ENCODE measurements at regions not wholly inside any gene's neighbourhood (a gene's known extent, or its start where the extent isn't known, plus 50 kb on each side); places are given as distances from the start of the nearest gene placed in this dataset.

DNA sequence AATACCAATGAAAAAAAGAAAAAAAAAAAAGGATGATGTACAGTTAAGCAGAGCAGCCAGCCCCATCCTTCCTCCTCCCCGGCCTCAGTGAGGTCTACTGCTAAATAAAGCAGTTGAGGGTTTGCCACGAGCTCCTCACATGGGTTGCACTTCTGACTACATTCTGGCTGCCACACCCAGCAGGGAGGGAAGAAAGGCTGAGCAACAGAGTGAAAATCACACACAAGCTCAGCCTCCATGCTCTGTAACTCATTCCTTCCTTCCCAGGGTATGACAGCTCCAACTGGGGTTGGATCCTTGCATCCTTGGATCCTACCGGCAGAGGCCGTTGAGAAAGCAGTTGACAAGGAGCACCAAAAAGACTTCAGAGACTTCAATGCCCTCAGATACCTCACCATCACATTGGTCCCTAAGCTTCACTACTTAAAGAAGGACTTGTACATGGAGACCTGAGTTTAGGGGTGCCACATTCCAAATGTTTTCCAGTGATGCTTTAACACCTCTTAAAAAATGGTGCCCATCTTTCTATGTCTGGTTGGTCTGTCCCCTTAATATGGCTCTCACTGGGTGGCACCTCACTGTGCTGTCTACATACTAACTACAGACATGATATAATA is 52.9 kb upstream of the PIK3CG start:
- H2BK5ac ChIP-seq (ENCODE audit: insufficient read length, low read length): no peak overlapping the region
- no peaks in the 10 kb centered on the region for H3K79me1 ChIP-seq (ENCODE audit: insufficient read depth, low read depth, low read length, poor library complexity, severe bottlenecking)
- no peak for DNase-seq
- H3K9ac ChIP-seq (ENCODE audit: extremely low read depth, insufficient read length, low read length): no peak overlapping the region
- H2BK15ac ChIP-seq (ENCODE audit: low read depth, low read length): no peak overlapping the region
- no peak overlapping the region for H4K91ac ChIP-seq (ENCODE audit: insufficient read length, low read depth, low read length)
- H3K36me3 Mint-ChIP-seq (ENCODE audit: insufficient read depth in 1 of 3, low read depth in 3 of 3): peaks cover 0 to 6% (median 0%) of the 10 kb centered on the region in 3 experiments; a peak in 3 of 7 replicates
- no peaks in the 10 kb centered on the region for H3K79me2 ChIP-seq (ENCODE audit: insufficient read depth, low read length)
- WGBS (ENCODE audit: extremely low coverage, insufficient read length, low lambda C conversion rate): no CpG with 5 or more reads among the region's 4 CpGs
- no peak overlapping the region for H3K56ac ChIP-seq (ENCODE audit: insufficient read length, low read depth, low read length)
- TF ChIP-seq, protein P1, sequence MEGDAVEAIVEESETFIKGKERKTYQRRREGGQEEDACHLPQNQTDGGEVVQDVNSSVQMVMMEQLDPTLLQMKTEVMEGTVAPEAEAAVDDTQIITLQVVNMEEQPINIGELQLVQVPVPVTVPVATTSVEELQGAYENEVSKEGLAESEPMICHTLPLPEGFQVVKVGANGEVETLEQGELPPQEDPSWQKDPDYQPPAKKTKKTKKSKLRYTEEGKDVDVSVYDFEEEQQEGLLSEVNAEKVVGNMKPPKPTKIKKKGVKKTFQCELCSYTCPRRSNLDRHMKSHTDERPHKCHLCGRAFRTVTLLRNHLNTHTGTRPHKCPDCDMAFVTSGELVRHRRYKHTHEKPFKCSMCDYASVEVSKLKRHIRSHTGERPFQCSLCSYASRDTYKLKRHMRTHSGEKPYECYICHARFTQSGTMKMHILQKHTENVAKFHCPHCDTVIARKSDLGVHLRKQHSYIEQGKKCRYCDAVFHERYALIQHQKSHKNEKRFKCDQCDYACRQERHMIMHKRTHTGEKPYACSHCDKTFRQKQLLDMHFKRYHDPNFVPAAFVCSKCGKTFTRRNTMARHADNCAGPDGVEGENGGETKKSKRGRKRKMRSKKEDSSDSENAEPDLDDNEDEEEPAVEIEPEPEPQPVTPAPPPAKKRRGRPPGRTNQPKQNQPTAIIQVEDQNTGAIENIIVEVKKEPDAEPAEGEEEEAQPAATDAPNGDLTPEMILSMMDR (conservative IDR thresholded peaks at IDR 0.05): no peak
- no peak overlapping the region for H2AFZ ChIP-seq (ENCODE audit: low read length)
- no peaks in the 10 kb centered on the region for H4K20me1 ChIP-seq (ENCODE audit: control insufficient read depth, insufficient read depth, insufficient read length)
- H3K23me2 ChIP-seq (ENCODE audit: insufficient read length, low read depth, low read length, poor library complexity, severe bottlenecking): no peaks in the 10 kb centered on the region
- no peak overlapping the region for H3K4ac ChIP-seq (ENCODE audit: low read depth, low read length)
- H3K4me3 Mint-ChIP-seq: no peak overlapping the region
- H4K8ac ChIP-seq (replicated peaks; ENCODE audit: insufficient read length, low read depth, low read length): no peak overlapping the region
- H2BK12ac ChIP-seq (ENCODE audit: insufficient read length, low read depth, low read length): no peak overlapping the region
- no peaks in the 10 kb centered on the region for H3K27me3 ChIP-seq (ENCODE audit: insufficient read depth, low read length)
- no peak overlapping the region for H3K27ac ChIP-seq (ENCODE audit: insufficient read length, low read depth, low read length)
- H4K5ac ChIP-seq (ENCODE audit: insufficient read length, low read depth, low read length): no peak overlapping the region
- H2AK5ac ChIP-seq (ENCODE audit: insufficient read length, low read length): no peak overlapping the region
- no peak overlapping the region for H3K4me2 ChIP-seq (ENCODE audit: insufficient read depth, insufficient read length, low read length)
- peaks cover 13 to 18% of the 10 kb centered on the region in 2 experiments for H3K4me1 Mint-ChIP-seq
- H3K18ac ChIP-seq (ENCODE audit: insufficient read length, low read depth, low read length): no peak overlapping the region
- no peaks in the 10 kb centered on the region for H3K9me3 ChIP-seq (ENCODE audit: control insufficient read depth, low read depth, low read length)
- peaks cover 3% of the 10 kb centered on the region; the same call in 1 of the 2 replicates for H3K4me1 ChIP-seq (ENCODE audit: insufficient read depth, low read length)
- no peak overlapping the region for H3K14ac ChIP-seq (ENCODE audit: insufficient read depth, low read length)
- no peak overlapping the region for H3K23ac ChIP-seq (ENCODE audit: insufficient read length, low read depth, low read length)
- no peak overlapping the region for H2BK20ac ChIP-seq (ENCODE audit: low read depth, low read length, poor library complexity, severe bottlenecking)
- H3K9me3 Mint-ChIP-seq: peaks cover 3 to 5% of the 10 kb centered on the region in 2 experiments; a peak in 1 of 5 replicates
- H2BK120ac ChIP-seq (ENCODE audit: low read depth, low read length, poor library complexity, severe bottlenecking): no peak overlapping the region
- H3K27ac Mint-ChIP-seq: no peak overlapping the region
- H3T11ph ChIP-seq (ENCODE audit: low read length): no peak overlapping the region
- no peaks in the 10 kb centered on the region for H3K27me3 Mint-ChIP-seq (ENCODE audit: low read depth)
